Neural cell (in vitro differentiated cells): ENCODE measurements at regions not wholly inside any gene's neighbourhood (a gene's known extent, or its start where the extent isn't known, plus 50 kb on each side); places are given as distances from the start of the nearest gene placed in this dataset.

Source experiments
- EZH2 ChIP-seq: fragments of 200-600, 300-800 bp; shearing (Covaris generic), sonication (generic); IDR thresholded peaks from 2 replicates; pipeline ENCODE4 v1.6.1; 2014; ENCODE audit warnings: antibody characterized with exemption, low read length, borderline replicate concordance, mild to moderate bottlenecking; ENCODE audit not compliant: insufficient read depth, poor library complexity, severe bottlenecking
- POLR2AphosphoS5 ChIP-seq: IDR thresholded peaks from 2 replicates; pipeline ENCODE4 v1.6.1; 2012
- SMC3 ChIP-seq: fragments of 450-650 bp; conservative IDR thresholded peaks from 2 replicates; pipeline ENCODE4 v1.6.1; 2014; ENCODE audit warnings: antibody characterized with exemption, mild to moderate bottlenecking, moderate library complexity; ENCODE audit not compliant: poor library complexity
- TF ChIP-seq, protein P1 (sequence below): fragments of 450-650 bp; IDR thresholded peaks from 2 replicates; pipeline ENCODE4 v1.5.1; 2014; ENCODE audit warnings: antibody characterized with exemption, mild to moderate bottlenecking, moderate library complexity; ENCODE audit not compliant: poor library complexity, severe bottlenecking
- TF ChIP-seq, protein P2 (sequence below): IDR thresholded peaks from 2 replicates; pipeline ENCODE4 v1.6.1; 2012; ENCODE audit warnings: borderline replicate concordance

DNA sequence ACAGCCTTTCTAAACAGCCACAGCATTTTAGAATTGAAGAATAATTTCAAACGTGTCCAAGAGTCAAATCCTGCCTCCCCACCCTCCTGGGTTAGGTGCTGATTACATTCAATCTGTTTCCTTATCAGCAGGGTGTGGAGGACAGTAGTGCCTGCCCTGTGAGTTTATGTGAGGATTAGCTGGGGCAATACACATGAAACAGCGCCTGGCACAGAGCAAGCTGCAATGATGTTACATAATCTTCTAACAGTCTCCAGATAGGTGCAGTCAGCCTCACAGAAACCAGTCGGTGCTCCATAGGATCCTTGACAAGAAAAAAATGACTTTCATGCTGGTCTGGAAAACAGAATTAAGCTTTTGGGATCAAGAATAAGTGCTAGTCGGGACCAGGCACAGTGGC lies 91.7 kb upstream of the ITGA6 start:
- TF ChIP-seq, protein P1, sequence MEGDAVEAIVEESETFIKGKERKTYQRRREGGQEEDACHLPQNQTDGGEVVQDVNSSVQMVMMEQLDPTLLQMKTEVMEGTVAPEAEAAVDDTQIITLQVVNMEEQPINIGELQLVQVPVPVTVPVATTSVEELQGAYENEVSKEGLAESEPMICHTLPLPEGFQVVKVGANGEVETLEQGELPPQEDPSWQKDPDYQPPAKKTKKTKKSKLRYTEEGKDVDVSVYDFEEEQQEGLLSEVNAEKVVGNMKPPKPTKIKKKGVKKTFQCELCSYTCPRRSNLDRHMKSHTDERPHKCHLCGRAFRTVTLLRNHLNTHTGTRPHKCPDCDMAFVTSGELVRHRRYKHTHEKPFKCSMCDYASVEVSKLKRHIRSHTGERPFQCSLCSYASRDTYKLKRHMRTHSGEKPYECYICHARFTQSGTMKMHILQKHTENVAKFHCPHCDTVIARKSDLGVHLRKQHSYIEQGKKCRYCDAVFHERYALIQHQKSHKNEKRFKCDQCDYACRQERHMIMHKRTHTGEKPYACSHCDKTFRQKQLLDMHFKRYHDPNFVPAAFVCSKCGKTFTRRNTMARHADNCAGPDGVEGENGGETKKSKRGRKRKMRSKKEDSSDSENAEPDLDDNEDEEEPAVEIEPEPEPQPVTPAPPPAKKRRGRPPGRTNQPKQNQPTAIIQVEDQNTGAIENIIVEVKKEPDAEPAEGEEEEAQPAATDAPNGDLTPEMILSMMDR = no peak
- TF ChIP-seq POLR2AphosphoS5 (no peak), EZH2 (no peak), SMC3 (no peak)
- TF ChIP-seq, protein P2, sequence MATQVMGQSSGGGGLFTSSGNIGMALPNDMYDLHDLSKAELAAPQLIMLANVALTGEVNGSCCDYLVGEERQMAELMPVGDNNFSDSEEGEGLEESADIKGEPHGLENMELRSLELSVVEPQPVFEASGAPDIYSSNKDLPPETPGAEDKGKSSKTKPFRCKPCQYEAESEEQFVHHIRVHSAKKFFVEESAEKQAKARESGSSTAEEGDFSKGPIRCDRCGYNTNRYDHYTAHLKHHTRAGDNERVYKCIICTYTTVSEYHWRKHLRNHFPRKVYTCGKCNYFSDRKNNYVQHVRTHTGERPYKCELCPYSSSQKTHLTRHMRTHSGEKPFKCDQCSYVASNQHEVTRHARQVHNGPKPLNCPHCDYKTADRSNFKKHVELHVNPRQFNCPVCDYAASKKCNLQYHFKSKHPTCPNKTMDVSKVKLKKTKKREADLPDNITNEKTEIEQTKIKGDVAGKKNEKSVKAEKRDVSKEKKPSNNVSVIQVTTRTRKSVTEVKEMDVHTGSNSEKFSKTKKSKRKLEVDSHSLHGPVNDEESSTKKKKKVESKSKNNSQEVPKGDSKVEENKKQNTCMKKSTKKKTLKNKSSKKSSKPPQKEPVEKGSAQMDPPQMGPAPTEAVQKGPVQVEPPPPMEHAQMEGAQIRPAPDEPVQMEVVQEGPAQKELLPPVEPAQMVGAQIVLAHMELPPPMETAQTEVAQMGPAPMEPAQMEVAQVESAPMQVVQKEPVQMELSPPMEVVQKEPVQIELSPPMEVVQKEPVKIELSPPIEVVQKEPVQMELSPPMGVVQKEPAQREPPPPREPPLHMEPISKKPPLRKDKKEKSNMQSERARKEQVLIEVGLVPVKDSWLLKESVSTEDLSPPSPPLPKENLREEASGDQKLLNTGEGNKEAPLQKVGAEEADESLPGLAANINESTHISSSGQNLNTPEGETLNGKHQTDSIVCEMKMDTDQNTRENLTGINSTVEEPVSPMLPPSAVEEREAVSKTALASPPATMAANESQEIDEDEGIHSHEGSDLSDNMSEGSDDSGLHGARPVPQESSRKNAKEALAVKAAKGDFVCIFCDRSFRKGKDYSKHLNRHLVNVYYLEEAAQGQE = no peak
